Right lobe of liver (tissue), 6 donors: ENCODE measurements at regions not wholly inside any gene's neighbourhood (a gene's known extent, or its start where the extent isn't known, plus 50 kb on each side); places are given as distances from the start of the nearest gene placed in this dataset.

Experiments used
- ATAC-seq, 4 donors: fragments of 200-7000 bp; cut with Tn5 transposase; one replicate each; pipeline ENCODE4 v1.9.1; 2020; ENCODE audit warnings: mild to moderate bottlenecking in 4 of 4, moderate library complexity in 4 of 4
- DNase-seq, 3 donors: peaks; one replicate each; pipeline ENCODE4 v3.0.0-alpha.2; 2020
- H3K27ac ChIP-seq, 3 donors: fragments of 200-600 bp; one replicate each; pipeline ENCODE4 v1.8.0; 2022
- H3K27me3 ChIP-seq, 2 donors: fragments of 200-600 bp; one replicate each; pipeline ENCODE4 v1.8.0; 2022
- H3K36me3 ChIP-seq, 4 donors: fragments of 200-600 bp; sonication (generic) in 1 of 4; one replicate each; pipeline versions ENCODE4 v1.5.1 to v1.8.0; 2017 to 2022; ENCODE audit warnings: control low read depth in 1 of 4
- H3K4me1 ChIP-seq, 4 donors: fragments of 200-600 bp; sonication (generic) in 1 of 4; one replicate each; pipeline versions ENCODE4 v1.5.1 to v1.8.0; 2017 to 2022; ENCODE audit warnings: control low read depth in 1 of 4
- H3K4me3 ChIP-seq, 3 donors: fragments of 200-600 bp; one replicate each; pipeline ENCODE4 v1.8.0; 2022
- H3K9me3 ChIP-seq, 4 donors: fragments of 200-600 bp; sonication (generic) in 1 of 4; one replicate each; pipeline versions ENCODE4 v1.5.1 to v1.8.0; 2017 to 2022; ENCODE audit warnings: control low read depth in 1 of 4
- POLR2A ChIP-seq: fragments of 450-650 bp; IDR thresholded peaks from one replicate; pipeline ENCODE4 v1.6.1; 2017; ENCODE audit warnings: antibody characterized with exemption, mild to moderate bottlenecking
- WGBS: methylation state at CpG from one replicate; pipeline ENCODE4 v1.1.6; 2018; ENCODE audit warnings: low coverage, low lambda C conversion rate; ENCODE audit not compliant: insufficient coverage; ENCODE audit errors: missing lambda C conversion rate; 5-methylcytosine and 5-hydroxymethylcytosine counted together
- intact Hi-C, 2 donors: fragments of 100-400 bp; cut with DNase I; formaldehyde crosslinking; loops; one replicate each; pipeline versions ENCODE4 v1.11.2 to v1.14.1; 2022
- TF ChIP-seq, protein P1 (sequence below), 4 donors: fragments of 200-600 bp in 3 of 4; fragments of 450-650 bp in 1 of 4; IDR thresholded peaks; one replicate each; pipeline versions ENCODE4 v1.5.1 to v1.8.0; 2016 to 2022; ENCODE audit warnings: antibody characterized with exemption in 4 of 4, mild to moderate bottlenecking in 2 of 4
- donor health status: DM: no; HTN: yes; CAD: no.
- donor health status: DM: no; HTN: no; CAD: no.
- donor health status: DM: no; HTN: no; CAD: no.
- donor health status: DM: no; HTN: yes; CAD: no.
- donor health status: DM: no; HTN: yes; CAD: no.

DNA sequence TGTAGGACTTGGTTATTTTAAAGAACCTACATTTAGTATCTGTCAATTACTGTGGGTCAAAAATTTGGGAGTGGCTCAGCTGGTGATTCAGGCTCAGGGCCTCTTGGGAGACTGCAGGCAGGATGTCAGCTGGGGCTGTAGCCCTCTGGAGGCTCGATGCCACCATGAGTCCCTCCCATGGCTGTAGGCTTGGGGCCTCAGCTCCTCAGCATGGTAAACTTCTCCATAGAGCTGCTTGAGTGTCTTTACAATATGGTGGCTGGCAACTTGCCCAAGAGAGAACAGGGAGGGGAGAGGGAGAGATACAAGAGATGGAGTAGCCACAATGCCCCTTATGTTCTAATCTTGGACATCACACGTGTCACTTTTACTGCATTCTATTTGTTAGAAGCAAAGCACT, 470.4 kb downstream of the CDH26 start:
- Histone ChIP-seq H3K27me3 (no peaks in the 10 kb centered on the region), H3K36me3 (no peaks in the 10 kb centered on the region), H3K4me1 (no peaks in the 10 kb centered on the region), H3K9me3 (no peaks in the 10 kb centered on the region), H3K4me3 (no peak overlapping the region), H3K27ac (no peak overlapping the region)
- DNase-seq (no peak), ATAC-seq (no peak)
- intact Hi-C loops, result no loop called here
- 50% methylated on average over 2 of the region's 2 CpGs for WGBS
- TF ChIP-seq POLR2A, result no peak
- TF ChIP-seq, protein P1, sequence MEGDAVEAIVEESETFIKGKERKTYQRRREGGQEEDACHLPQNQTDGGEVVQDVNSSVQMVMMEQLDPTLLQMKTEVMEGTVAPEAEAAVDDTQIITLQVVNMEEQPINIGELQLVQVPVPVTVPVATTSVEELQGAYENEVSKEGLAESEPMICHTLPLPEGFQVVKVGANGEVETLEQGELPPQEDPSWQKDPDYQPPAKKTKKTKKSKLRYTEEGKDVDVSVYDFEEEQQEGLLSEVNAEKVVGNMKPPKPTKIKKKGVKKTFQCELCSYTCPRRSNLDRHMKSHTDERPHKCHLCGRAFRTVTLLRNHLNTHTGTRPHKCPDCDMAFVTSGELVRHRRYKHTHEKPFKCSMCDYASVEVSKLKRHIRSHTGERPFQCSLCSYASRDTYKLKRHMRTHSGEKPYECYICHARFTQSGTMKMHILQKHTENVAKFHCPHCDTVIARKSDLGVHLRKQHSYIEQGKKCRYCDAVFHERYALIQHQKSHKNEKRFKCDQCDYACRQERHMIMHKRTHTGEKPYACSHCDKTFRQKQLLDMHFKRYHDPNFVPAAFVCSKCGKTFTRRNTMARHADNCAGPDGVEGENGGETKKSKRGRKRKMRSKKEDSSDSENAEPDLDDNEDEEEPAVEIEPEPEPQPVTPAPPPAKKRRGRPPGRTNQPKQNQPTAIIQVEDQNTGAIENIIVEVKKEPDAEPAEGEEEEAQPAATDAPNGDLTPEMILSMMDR (IDR thresholded peaks at IDR 0.05), result no peak

DNA sequence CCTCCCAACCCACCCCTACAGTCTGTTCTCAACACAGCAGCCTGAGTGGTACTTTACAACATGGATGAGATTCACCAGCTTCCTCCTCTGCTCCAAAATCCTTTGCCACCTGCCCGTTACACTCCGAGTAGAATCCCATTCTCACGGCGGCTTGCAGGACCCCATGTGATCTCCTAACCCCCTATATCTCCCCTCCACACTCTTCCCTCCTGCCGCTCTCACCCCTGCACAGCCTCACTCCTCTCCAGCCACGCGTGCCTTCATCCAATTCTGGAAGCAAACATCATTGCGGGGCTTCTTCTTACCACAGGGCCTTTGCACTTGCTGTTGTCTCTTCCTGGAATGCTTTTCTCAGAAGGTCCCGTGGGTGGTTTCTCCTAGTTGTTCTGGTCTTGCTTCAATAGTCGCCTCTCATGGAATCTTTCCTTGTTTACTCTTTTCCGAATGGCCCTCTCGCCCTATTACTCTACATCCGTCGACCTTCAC, 472.3 kb downstream of the CDH26 start:
- DNase-seq (no peak), ATAC-seq (no peak)
- intact Hi-C loops, result no loop called here
- Histone ChIP-seq H3K9me3 (no peaks in the 10 kb centered on the region), H3K27me3 (no peaks in the 10 kb centered on the region), H3K36me3 (no peaks in the 10 kb centered on the region), H3K27ac (no peak overlapping the region), H3K4me3 (no peak overlapping the region), H3K4me1 (no peaks in the 10 kb centered on the region)
- TF ChIP-seq, protein P1 (IDR thresholded peaks at IDR 0.05), result no peak
- no peak for TF ChIP-seq POLR2A
- 81% methylated on average over 14 of the region's 14 CpGs for WGBS

DNA sequence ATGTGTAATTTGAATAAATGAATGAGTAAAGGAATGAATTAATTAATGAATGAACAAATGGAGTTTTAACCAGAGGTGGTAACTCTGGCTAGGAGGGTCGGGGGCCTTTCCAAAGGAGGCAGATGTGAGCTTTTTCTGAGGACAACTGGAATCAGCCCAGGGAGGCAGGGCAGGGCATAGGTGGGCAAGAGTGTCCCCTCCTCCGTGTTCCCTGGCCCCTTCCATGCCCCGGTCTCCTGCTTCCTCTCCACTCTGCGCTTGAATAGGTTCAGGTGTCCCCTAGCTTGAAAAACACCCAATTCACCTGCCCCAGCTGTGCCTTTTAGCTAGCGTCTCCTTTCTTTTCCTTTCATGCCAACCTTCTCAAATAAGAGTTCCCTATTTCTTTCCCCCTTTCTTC, 473.1 kb downstream of the CDH26 start:
- DNase-seq (no peak), ATAC-seq (no peak)
- TF ChIP-seq POLR2A, result no peak
- TF ChIP-seq, protein P1 (IDR thresholded peaks at IDR 0.05), result no peak
- no peaks in the 10 kb centered on the region for H3K27me3 ChIP-seq
- no peak overlapping the region for H3K4me3 ChIP-seq
- H3K4me1 ChIP-seq, result no peaks in the 10 kb centered on the region
- H3K36me3 ChIP-seq, result no peaks in the 10 kb centered on the region
- intact Hi-C loops, result no loop called here
- no peaks in the 10 kb centered on the region for H3K9me3 ChIP-seq
- H3K27ac ChIP-seq, result no peak overlapping the region
- WGBS, result 17% methylated on average over 2 of the region's 5 CpGs

DNA sequence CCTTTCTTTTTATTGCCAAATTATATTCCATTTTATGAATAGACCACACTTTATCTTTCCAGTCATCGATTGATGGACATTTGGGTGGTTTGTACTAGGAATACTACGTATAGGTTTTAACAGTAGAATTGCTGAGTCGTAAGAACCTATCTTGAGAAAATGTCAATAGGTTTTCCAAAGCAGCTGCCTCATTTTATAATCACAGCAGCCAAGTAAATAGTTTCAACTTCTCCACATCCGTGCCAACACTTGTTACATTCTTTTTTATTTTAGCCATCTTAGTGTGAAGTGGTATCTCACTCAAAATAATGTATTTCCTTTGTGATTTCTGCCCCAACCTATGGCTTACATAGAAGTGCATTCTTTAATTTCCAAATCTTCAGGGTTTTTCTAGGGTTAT, 479.2 kb downstream of the CDH26 start:
- Histone ChIP-seq H3K9me3 (no peaks in the 10 kb centered on the region), H3K27me3 (no peaks in the 10 kb centered on the region), H3K27ac (no peak overlapping the region), H3K4me3 (no peak overlapping the region), H3K4me1 (no peaks in the 10 kb centered on the region), H3K36me3 (no peaks in the 10 kb centered on the region)
- no peak for ATAC-seq
- TF ChIP-seq, protein P1 (IDR thresholded peaks at IDR 0.05), result no peak
- no peak for TF ChIP-seq POLR2A
- intact Hi-C loops, result no loop called here
- DNase-seq, result no peak
- 44% methylated on average over 4 of the region's 4 CpGs for WGBS
